ENCODE measurements at regions not wholly inside any gene's neighbourhood (a gene's known extent, or its start where the extent isn't known, plus 50 kb on each side); places are given as distances from the start of the nearest gene placed in this dataset.

DNA sequence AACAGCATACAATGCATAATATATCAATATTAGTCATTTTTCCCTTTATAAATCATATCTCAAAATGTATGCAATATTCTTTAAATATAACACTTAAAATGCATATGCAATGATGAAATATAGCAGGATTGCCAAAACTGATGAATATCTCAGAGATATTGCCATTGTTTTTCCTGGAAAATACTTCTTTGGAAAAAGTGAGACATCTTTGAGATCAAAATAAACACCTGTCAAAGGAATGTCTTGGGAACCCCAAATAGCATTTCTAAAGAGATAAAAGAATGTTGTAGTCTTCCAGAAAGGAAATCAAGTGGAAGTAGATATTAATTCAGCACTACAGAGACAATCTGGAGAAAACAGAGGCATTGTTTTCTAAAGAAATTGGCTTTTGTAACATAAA is 457.8 kb upstream of the UBE2E2 start:
- H3K79me2 ChIP-seq (ENCODE audit: insufficient read depth, low read length) = no peaks in the 10 kb centered on the region
- no peaks in the 10 kb centered on the region for H3K4me1 ChIP-seq (ENCODE audit: insufficient read depth, low read length)
- no peak overlapping the region for H3K27ac ChIP-seq (ENCODE audit: low read depth, low read length)
- TF ChIP-seq, protein P1, sequence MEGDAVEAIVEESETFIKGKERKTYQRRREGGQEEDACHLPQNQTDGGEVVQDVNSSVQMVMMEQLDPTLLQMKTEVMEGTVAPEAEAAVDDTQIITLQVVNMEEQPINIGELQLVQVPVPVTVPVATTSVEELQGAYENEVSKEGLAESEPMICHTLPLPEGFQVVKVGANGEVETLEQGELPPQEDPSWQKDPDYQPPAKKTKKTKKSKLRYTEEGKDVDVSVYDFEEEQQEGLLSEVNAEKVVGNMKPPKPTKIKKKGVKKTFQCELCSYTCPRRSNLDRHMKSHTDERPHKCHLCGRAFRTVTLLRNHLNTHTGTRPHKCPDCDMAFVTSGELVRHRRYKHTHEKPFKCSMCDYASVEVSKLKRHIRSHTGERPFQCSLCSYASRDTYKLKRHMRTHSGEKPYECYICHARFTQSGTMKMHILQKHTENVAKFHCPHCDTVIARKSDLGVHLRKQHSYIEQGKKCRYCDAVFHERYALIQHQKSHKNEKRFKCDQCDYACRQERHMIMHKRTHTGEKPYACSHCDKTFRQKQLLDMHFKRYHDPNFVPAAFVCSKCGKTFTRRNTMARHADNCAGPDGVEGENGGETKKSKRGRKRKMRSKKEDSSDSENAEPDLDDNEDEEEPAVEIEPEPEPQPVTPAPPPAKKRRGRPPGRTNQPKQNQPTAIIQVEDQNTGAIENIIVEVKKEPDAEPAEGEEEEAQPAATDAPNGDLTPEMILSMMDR (IDR thresholded peaks at IDR 0.05; ENCODE audit: extremely low read depth, low read depth, low read length) = no peak
- H3K27me3 ChIP-seq (ENCODE audit: insufficient read depth, low read length) = no peaks in the 10 kb centered on the region
- no peak overlapping the region for H2AFZ ChIP-seq (ENCODE audit: low read length)
- H3K36me3 ChIP-seq (ENCODE audit: insufficient read depth, low read length) = no peaks in the 10 kb centered on the region
- H3K4me2 ChIP-seq (ENCODE audit: insufficient read depth, low read length) = no peak overlapping the region
- peaks cover 2% of the 10 kb centered on the region for H3K9me3 ChIP-seq (ENCODE audit: low read depth, low read length)
- DNase-seq (ENCODE audit: insufficient read length, low spot score, missing footprints) = no peak
- H4K20me1 ChIP-seq (ENCODE audit: insufficient read depth, low read length) = no peaks in the 10 kb centered on the region
- H3K4me3 ChIP-seq (ENCODE audit: insufficient read depth, low read length) = no peak overlapping the region

GRCh38 chr3:22746221-22746620 is 456.9 kb upstream of the UBE2E2 start:
- H4K20me1 ChIP-seq (ENCODE audit: insufficient read depth, low read length) = no peaks in the 10 kb centered on the region
- H3K4me3 ChIP-seq (ENCODE audit: insufficient read depth, low read length) = no peak overlapping the region
- no peaks in the 10 kb centered on the region for H3K79me2 ChIP-seq (ENCODE audit: insufficient read depth, low read length)
- H3K27ac ChIP-seq (ENCODE audit: low read depth, low read length) = no peak overlapping the region
- DNase-seq (ENCODE audit: insufficient read length, low spot score, missing footprints) = no peak
- no peak overlapping the region for H3K4me2 ChIP-seq (ENCODE audit: insufficient read depth, low read length)
- H2AFZ ChIP-seq (ENCODE audit: low read length) = no peak overlapping the region
- H3K9me3 ChIP-seq (ENCODE audit: low read depth, low read length) = peaks cover 2% of the 10 kb centered on the region
- TF ChIP-seq, protein P1 (IDR thresholded peaks at IDR 0.05; ENCODE audit: extremely low read depth, low read depth, low read length) = no peak
- no peaks in the 10 kb centered on the region for H3K36me3 ChIP-seq (ENCODE audit: insufficient read depth, low read length)
- no peaks in the 10 kb centered on the region for H3K27me3 ChIP-seq (ENCODE audit: insufficient read depth, low read length)
- no peaks in the 10 kb centered on the region for H3K4me1 ChIP-seq (ENCODE audit: insufficient read depth, low read length)

- Histone ChIP-seq H4K20me1 (ENCODE audit: insufficient read depth, low read length) (no peaks in the 10 kb centered on the region), H3K4me2 (ENCODE audit: insufficient read depth, low read length) (no peak overlapping the region), H3K4me3 (ENCODE audit: insufficient read depth, low read length) (no peak overlapping the region), H3K36me3 (ENCODE audit: insufficient read depth, low read length) (no peaks in the 10 kb centered on the region), H3K9me3 (ENCODE audit: low read depth, low read length) (peaks cover 2% of the 10 kb centered on the region), H3K79me2 (ENCODE audit: insufficient read depth, low read length) (no peaks in the 10 kb centered on the region), H2AFZ (ENCODE audit: low read length) (no peak overlapping the region), H3K27me3 (ENCODE audit: insufficient read depth, low read length) (no peaks in the 10 kb centered on the region), H3K27ac (ENCODE audit: low read depth, low read length) (no peak overlapping the region), H3K4me1 (ENCODE audit: insufficient read depth, low read length) (no peaks in the 10 kb centered on the region)
- no peak for DNase-seq (ENCODE audit: insufficient read length, low spot score, missing footprints)
- TF ChIP-seq, protein P1 (IDR thresholded peaks at IDR 0.05; ENCODE audit: extremely low read depth, low read depth, low read length) = no peak
Observed at GRCh38 chr3:22748453-22749045, 454.6 kb upstream of the UBE2E2 start.

DNA sequence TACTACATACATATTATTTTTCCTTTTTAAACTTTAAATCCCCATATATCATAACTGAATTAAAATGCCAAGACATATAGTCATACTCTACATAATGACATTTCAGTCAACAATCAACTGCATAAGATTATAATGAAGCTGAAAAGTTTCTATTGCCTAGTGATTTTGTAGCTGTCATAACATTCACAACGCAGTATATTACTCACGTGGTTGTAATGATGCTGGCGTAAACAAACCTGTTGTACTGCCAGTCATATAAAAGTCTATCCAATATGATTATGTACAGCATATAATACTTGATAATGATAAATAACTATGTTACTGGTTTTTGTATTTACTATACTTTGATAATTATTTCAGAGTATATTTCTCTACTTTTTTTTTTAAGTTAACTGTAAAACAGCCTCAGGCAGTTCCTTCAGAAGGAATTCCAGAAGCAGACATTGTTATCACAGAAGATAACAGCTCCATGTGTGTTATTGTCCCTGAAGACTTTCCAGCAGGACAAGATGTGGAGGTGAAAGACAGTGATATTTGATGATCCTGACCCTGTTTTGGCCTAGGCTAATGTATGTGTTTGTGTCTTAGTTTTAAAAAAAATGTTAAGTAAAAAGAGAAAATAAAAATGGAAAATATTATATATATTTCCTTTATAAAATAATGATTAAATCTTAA is 443.4 kb upstream of the UBE2E2 start:
- H2AFZ ChIP-seq (ENCODE audit: low read length) = no peak overlapping the region
- TF ChIP-seq, protein P1 (IDR thresholded peaks at IDR 0.05; ENCODE audit: extremely low read depth, low read depth, low read length) = no peak
- no peak overlapping the region for H3K4me3 ChIP-seq (ENCODE audit: insufficient read depth, low read length)
- H4K20me1 ChIP-seq (ENCODE audit: insufficient read depth, low read length) = no peaks in the 10 kb centered on the region
- H3K9me3 ChIP-seq (ENCODE audit: low read depth, low read length) = peaks cover 4% of the 10 kb centered on the region
- no peaks in the 10 kb centered on the region for H3K36me3 ChIP-seq (ENCODE audit: insufficient read depth, low read length)
- H3K4me1 ChIP-seq (ENCODE audit: insufficient read depth, low read length) = no peaks in the 10 kb centered on the region
- H3K27ac ChIP-seq (ENCODE audit: low read depth, low read length) = no peak overlapping the region
- no peaks in the 10 kb centered on the region for H3K79me2 ChIP-seq (ENCODE audit: insufficient read depth, low read length)
- no peak for DNase-seq (ENCODE audit: insufficient read length, low spot score, missing footprints)
- H3K4me2 ChIP-seq (ENCODE audit: insufficient read depth, low read length) = no peak overlapping the region
- no peaks in the 10 kb centered on the region for H3K27me3 ChIP-seq (ENCODE audit: insufficient read depth, low read length)
